Gastroesophageal sphincter (tissue), 3 donors: ENCODE measurements at regions not wholly inside any gene's neighbourhood (a gene's known extent, or its start where the extent isn't known, plus 50 kb on each side); places are given as distances from the start of the nearest gene placed in this dataset.

Source experiments
- CTCF ChIP-seq, 4 experiments: fragments of 200-600 bp in 2 of 4; fragments of 450-650 bp in 2 of 4; sonication (generic) in 1 of 4; IDR thresholded peaks; one replicate each; pipeline ENCODE4 v1.5.1; 2017 to 2019; ENCODE audit warnings: antibody characterized with exemption in 4 of 4, mild to moderate bottlenecking in 2 of 4, moderate library complexity in 2 of 4
- EP300 ChIP-seq: sonication (generic); formaldehyde crosslinking; IDR thresholded peaks from one replicate; pipeline ENCODE4 v1.6.1; 2017; ENCODE audit warnings: antibody characterized with exemption, mild to moderate bottlenecking
- POLR2A ChIP-seq, 2 donors: fragments of 450-650 bp; IDR thresholded peaks; one replicate each; pipeline ENCODE4 v1.6.1; 2017; ENCODE audit warnings: antibody characterized with exemption in 2 of 2, mild to moderate bottlenecking in 2 of 2, moderate library complexity in 1 of 2
- POLR2AphosphoS5 ChIP-seq: sonication (generic); formaldehyde crosslinking; IDR thresholded peaks from one replicate; pipeline ENCODE4 v1.6.1; 2017; ENCODE audit warnings: antibody characterized with exemption

- TF ChIP-seq EP300 (no peak), CTCF (IDR thresholded peaks at IDR 0.05) (no peak), POLR2A (IDR thresholded peaks at IDR 0.05) (no peak), POLR2AphosphoS5 (no peak)
These were observed 131.0 kb downstream of the MRM1 start for GRCh38 chr17:36732351-36732750.
